K562 (cell line): ENCODE measurements at regions not wholly inside any gene's neighbourhood (a gene's known extent, or its start where the extent isn't known, plus 50 kb on each side); places are given as distances from the start of the nearest gene placed in this dataset.

Experiments used
- ATAC-seq: fragments of 200-7000 bp; cut with Tn5 transposase; 3 replicates; pipeline ENCODE4 v1.9.1; 2020; ENCODE audit warnings: moderate library complexity
- BruUV-seq: library from RNA; stranded (reverse); fragments of 400-500 nt; replicated peaks from 2 replicates; lab custom pipeline; 2021; lab: Mats Ljungman, UMichigan
- CTCF ChIA-PET: fragments of 300-600 bp; formaldehyde crosslinking; extraction: SDS; loops from one replicate; lab custom pipeline; 2021; ENCODE audit warnings: low intra/inter-chr PET ratio; lab: Yijun Ruan, JAX
- POLR2A ChIA-PET: fragments of 300-600, 350-650 bp; sonication (Branson Sonifier 250); formaldehyde crosslinking; extraction: SDS; loops from one replicate; lab custom pipeline; 2021; ENCODE audit warnings: antibody characterized with exemption, inconsistent platforms; lab: Yijun Ruan, JAX
- DNase-seq, 4 experiments: peaks; one replicate each; pipeline versions ENCODE4 v3.0.0 to v3.0.0-alpha.2; 2011 to 2018; ENCODE audit warnings: low spot score in 3 of 4, mixed read lengths in 3 of 4; ENCODE audit errors: extremely low read depth in 1 of 4
- FAIRE-seq: peaks from 2 replicates; lab custom pipeline; 2011; peaks lifted over from hg19 to GRCh38; lab: Jason Lieb, UNC
- H2AFZ ChIP-seq: 2 replicates; pipeline ENCODE4 v1.6.0; 2011; ENCODE audit warnings: low read depth, low read length, control low read depth, inconsistent platforms
- H3K27ac ChIP-seq: fragments of 200-600 bp; 3 replicates; pipeline ENCODE4 v1.8.0; 2011; ENCODE audit warnings: low read depth, mild to moderate bottlenecking, control low read depth, inconsistent platforms, low read length, moderate library complexity, mixed read lengths; ENCODE audit errors: extremely low read depth
- H3K27me3 ChIP-seq, 2 experiments: fragments of 300-600 bp in 1 of 2; 2 replicates in 1 of 2; 3 replicates in 1 of 2; pipeline versions ENCODE4 v1.6.0 to v1.8.0; 2011; ENCODE audit warnings: inconsistent platforms in 2 of 2, low read length in 2 of 2, mild to moderate bottlenecking in 1 of 2, mixed read lengths in 1 of 2, moderate library complexity in 1 of 2; ENCODE audit not compliant: control insufficient read depth in 2 of 2, insufficient read depth in 2 of 2
- H3K36me3 ChIP-seq: fragments of 300-600 bp; 3 replicates; pipeline ENCODE4 v1.8.0; 2011; ENCODE audit warnings: mild to moderate bottlenecking, low read length, inconsistent platforms; ENCODE audit not compliant: control insufficient read depth, insufficient read depth
- H3K4me1 ChIP-seq, 2 experiments: fragments of 200-600 bp in 1 of 2; replicated peaks in 1 of 2; 2 replicates in 1 of 2; 3 replicates in 1 of 2; pipeline versions ENCODE4 v1.5.1 to v1.8.0; 2011; ENCODE audit warnings: inconsistent platforms in 2 of 2, low read length in 2 of 2, mild to moderate bottlenecking in 1 of 2, mixed read lengths in 1 of 2, moderate library complexity in 1 of 2; ENCODE audit not compliant: control insufficient read depth in 2 of 2, insufficient read depth in 2 of 2
- H3K4me2 ChIP-seq: 2 replicates; pipeline ENCODE4 v1.6.1; 2011; ENCODE audit warnings: low read length, control low read depth, inconsistent platforms, mixed read lengths; ENCODE audit not compliant: insufficient read depth
- H3K4me3 ChIP-seq: fragments of 200-600 bp; sonication (generic), shearing (Covaris generic); 2 replicates; pipeline ENCODE4 v1.5.1; 2016; ENCODE audit warnings: control low read depth, inconsistent platforms
- H3K79me2 ChIP-seq: fragments of 200-600 bp; 3 replicates; pipeline ENCODE4 v1.8.0; 2011; ENCODE audit warnings: low read length, inconsistent platforms; ENCODE audit not compliant: control insufficient read depth, insufficient read depth
- H3K9ac ChIP-seq, 2 experiments: 2 replicates each; pipeline versions ENCODE4 v1.6.0 to v1.6.1; 2011; ENCODE audit warnings: low read depth in 2 of 2, low read length in 2 of 2, control low read depth in 1 of 2, inconsistent platforms in 1 of 2, mild to moderate bottlenecking in 1 of 2, mixed read lengths in 1 of 2; ENCODE audit not compliant: insufficient read depth in 1 of 2
- H3K9me1 ChIP-seq: one replicate; pipeline ENCODE4 v1.6.0; 2011; ENCODE audit warnings: inconsistent platforms, mild to moderate bottlenecking, low read length, moderate library complexity; ENCODE audit not compliant: control insufficient read depth, insufficient read depth
- H3K9me3 ChIP-seq: replicated peaks from 2 replicates; pipeline ENCODE4 v1.5.1; 2011; ENCODE audit warnings: low read depth, low read length, inconsistent platforms; ENCODE audit not compliant: control insufficient read depth, insufficient read depth
- H4K20me1 ChIP-seq: replicated peaks from 2 replicates; pipeline ENCODE4 v1.6.1; 2011; ENCODE audit warnings: low read length, inconsistent platforms, mixed read lengths; ENCODE audit not compliant: control insufficient read depth, insufficient read depth
- ATF3 ChIP-seq, 2 experiments: fragments of 450-650 bp in 1 of 2; sonication (generic) in 1 of 2; formaldehyde crosslinking in 1 of 2; IDR thresholded peaks in 1 of 2; conservative IDR thresholded peaks in 1 of 2; 2 replicates each; pipeline versions ENCODE4 v1.6.1 to v1.8.1; 2016 to 2023; ENCODE audit warnings: mild to moderate bottlenecking in 2 of 2, moderate library complexity in 2 of 2, inconsistent platforms in 1 of 2, missing genetic modification reagents in 1 of 2
- BDP1 ChIP-seq: IDR thresholded peaks from 3 replicates; pipeline ENCODE4 v1.6.1; 2011; ENCODE audit not compliant: insufficient read length, insufficient read depth
- CBX3 ChIP-seq, 2 experiments: IDR thresholded peaks; 1 replicate in 1 of 2; 2 replicates in 1 of 2; pipeline ENCODE4 v1.6.1; 2012; ENCODE audit warnings: inconsistent platforms in 2 of 2, low read length in 2 of 2, borderline replicate concordance in 1 of 2, control low read depth in 1 of 2
- CGGBP1 ChIP-seq: fragments of 250-450 bp; sonication (Bioruptor Pico); IDR thresholded peaks from 2 replicates; pipeline ENCODE4 v1.9.0; 2021; ENCODE audit warnings: mild to moderate bottlenecking
- CTBP1 ChIP-seq: fragments of 450-650 bp; IDR thresholded peaks from 2 replicates; pipeline ENCODE4 v1.6.1; 2016; ENCODE audit warnings: borderline replicate concordance
- HDAC1 ChIP-seq, 2 experiments: fragments of 450-650 bp; IDR thresholded peaks; 2 replicates each; pipeline ENCODE4 v1.6.1; 2016 to 2017; ENCODE audit warnings: inconsistent platforms in 1 of 2, mild to moderate bottlenecking in 1 of 2, moderate library complexity in 1 of 2
- NR4A1 ChIP-seq, 2 experiments: fragments of 250-450 bp in 1 of 2; fragments of 450-650 bp in 1 of 2; sonication (Bioruptor Pico) in 1 of 2; IDR thresholded peaks; 2 replicates each; pipeline versions ENCODE4 v1.4.0 to v1.6.1; 2016 to 2020; ENCODE audit warnings: mild to moderate bottlenecking in 2 of 2, missing compliant biosample characterization in 1 of 2, missing genetic modification characterization in 1 of 2, moderate library complexity in 1 of 2
- PML ChIP-seq: IDR thresholded peaks from 2 replicates; pipeline ENCODE4 v1.6.1; 2012; ENCODE audit warnings: low read length, inconsistent platforms
- POU5F1 ChIP-seq: fragments of 150-350 bp; IDR thresholded peaks from 2 replicates; pipeline ENCODE4 v1.6.1; 2014; ENCODE audit warnings: borderline replicate concordance, low read length, low read depth, mild to moderate bottlenecking; ENCODE audit not compliant: partially characterized antibody
- SIRT6 ChIP-seq: IDR thresholded peaks from one replicate; pipeline ENCODE4 v1.6.1; 2012; ENCODE audit warnings: low read depth, mild to moderate bottlenecking, control low read depth, inconsistent platforms, low read length, moderate library complexity
- UBTF ChIP-seq, 2 experiments: IDR thresholded peaks; 2 replicates each; pipeline ENCODE4 v1.6.1; 2012; ENCODE audit warnings: improper control_type of control experiment in 2 of 2, low read depth in 2 of 2, low read length in 2 of 2, borderline replicate concordance in 1 of 2
- WHSC1 ChIP-seq: IDR thresholded peaks from one replicate; pipeline ENCODE4 v1.6.1; 2012; ENCODE audit warnings: low read length, control low read depth, inconsistent platforms
- ZBTB1 ChIP-seq: sonication (generic); formaldehyde crosslinking; IDR thresholded peaks from 2 replicates; pipeline ENCODE4 v1.8.1; 2023; ENCODE audit warnings: missing genetic modification reagents, low read depth, mild to moderate bottlenecking, borderline replicate concordance
- ZC3H4 ChIP-seq: sonication (generic); formaldehyde crosslinking; IDR thresholded peaks from 2 replicates; pipeline ENCODE4 v1.9.0; 2021; ENCODE audit warnings: missing genetic modification reagents, borderline replicate concordance
- ZNF197 ChIP-seq: fragments of 200-800 bp; sonication (Bioruptor generic); IDR thresholded peaks from 2 replicates; pipeline ENCODE4 v1.6.1; 2016; ENCODE audit warnings: low read depth, missing genetic modification characterization, missing compliant biosample characterization
- ZNF280A ChIP-seq: fragments of 450-650 bp; IDR thresholded peaks from 2 replicates; pipeline ENCODE4 v1.6.1; 2018; ENCODE audit warnings: mild to moderate bottlenecking, low read depth; ENCODE audit not compliant: partially characterized antibody
- ZNF75A ChIP-seq: fragments of 450-650 bp; formaldehyde crosslinking; IDR thresholded peaks from 2 replicates; pipeline ENCODE4 v1.4.0; 2020; ENCODE audit warnings: mild to moderate bottlenecking
- WGBS: fragments of 100-300 bp; shearing (Covaris generic); methylation state at CpG from one replicate; pipeline ENCODE4 v1.1.6; 2016; ENCODE audit warnings: low coverage, mixed read lengths; ENCODE audit not compliant: insufficient coverage; ENCODE audit errors: missing lambda C conversion rate; 5-methylcytosine and 5-hydroxymethylcytosine counted together
- in situ Hi-C: fragments of 300-500 bp; cut with MboI; formaldehyde crosslinking; loops from 4 replicates; pipeline ENCODE4 v1.15.0; 2018; ENCODE audit warnings: inconsistent platforms, mixed read lengths
- intact Hi-C: fragments of 100-400 bp; cut with micrococcal nuclease; formaldehyde crosslinking; loops from 2 replicates; pipeline ENCODE4 v1.14.2; 2022

GRCh38 chr2:66217039-66217585 lies 217.8 kb upstream of the MEIS1 start (continued):
- no peak for TF ChIP-seq NR4A1 (CRISPR knock-in tag; IDR thresholded peaks at IDR 0.05)
- TF ChIP-seq NR4A1 (tag; IDR thresholded peaks at IDR 0.05) = no peak
- no peak for TF ChIP-seq ZNF75A (CRISPR knock-in tag)
- no peak for TF ChIP-seq SIRT6
- TF ChIP-seq WHSC1 = no peak
- no peak for TF ChIP-seq ZC3H4 (CRISPR knock-in tag)
- no peak for TF ChIP-seq CGGBP1 (CRISPR knock-in tag)
- TF ChIP-seq ZBTB1 = no peak
- no peak for TF ChIP-seq CBX3 (IDR thresholded peaks at IDR 0.05; ENCODE audit: borderline replicate concordance in 1 of 2, low read length in 2 of 2)
- no peak for TF ChIP-seq PML

- H4K20me1 ChIP-seq = no peaks in the 10 kb centered on the region
- ChIA-PET CTCF (no interaction called here), POLR2A (no interaction called here)
- H3K9ac ChIP-seq = no peak overlapping the region
- WGBS = 0% methylated on average over 3 of the region's 3 CpGs
- no peaks in the 10 kb centered on the region for H3K27me3 ChIP-seq
- H3K27ac ChIP-seq = no peak overlapping the region
- H3K79me2 ChIP-seq = no peaks in the 10 kb centered on the region
- intact Hi-C loops = no loop called here
- no peaks in the 10 kb centered on the region for H3K9me1 ChIP-seq
- no peak overlapping the region for H3K4me2 ChIP-seq
- H3K36me3 ChIP-seq = no peaks in the 10 kb centered on the region
- H2AFZ ChIP-seq = no peak overlapping the region
- no peaks in the 10 kb centered on the region for H3K9me3 ChIP-seq
- FAIRE-seq = no peak
- no peaks in the 10 kb centered on the region for H3K4me1 ChIP-seq
- BruUV-seq = no TSS peak
- H3K4me3 ChIP-seq = no peak overlapping the region
- DNase-seq = no peak
- ATAC-seq = no peak
- in situ Hi-C loops = no loop called here
- TF ChIP-seq ZNF280A (no peak), CTBP1 (no peak), ZNF197 (no peak), HDAC1 (IDR thresholded peaks at IDR 0.05) (no peak), BDP1 (no peak), POU5F1 (no peak), ATF3 (IDR thresholded peaks at IDR 0.05) (no peak), ATF3 (CRISPR knock-in tag; conservative IDR thresholded peaks at IDR 0.05) (no peak), UBTF (IDR thresholded peaks at IDR 0.05; ENCODE audit: borderline replicate concordance in 1 of 2, low read depth in 2 of 2, low read length in 2 of 2) (no peak)
These were observed 222.2 kb upstream of the MEIS1 start for GRCh38 chr2:66212749-66213148.
